ENCODE measurements at regions not wholly inside any gene's neighbourhood (a gene's known extent, or its start where the extent isn't known, plus 50 kb on each side); places are given as distances from the start of the nearest gene placed in this dataset.

- no peak for TF ChIP-seq POLR2A (IDR thresholded peaks at IDR 0.05; ENCODE audit: low read length)
- no peak for TF ChIP-seq GATA1 (IDR thresholded peaks at IDR 0.05; ENCODE audit: low read depth, low read length)
These were observed 497.2 kb upstream of the JARID2 start for GRCh38 chr6:14748679-14749078.

All from erythroblast (primary cell).